IMR-90 (cell line): ENCODE measurements at regions not wholly inside any gene's neighbourhood (a gene's known extent, or its start where the extent isn't known, plus 50 kb on each side); places are given as distances from the start of the nearest gene placed in this dataset.
"Not testable (repeated sequence)": the region's sequence is repeated elsewhere in the genome, so short reads cannot be mapped to it uniquely, and the experiment has no call there.

Source experiments
- ATAC-seq: fragments of 200-7000 bp; cut with Tn5 transposase; 2 replicates; pipeline ENCODE4 v1.9.1; 2020; ENCODE audit warnings: low read depth, mild to moderate bottlenecking, moderate library complexity
- BruUV-seq: library from RNA; stranded (reverse); fragments of 400-500 nt; replicated peaks from 2 replicates; lab custom pipeline; 2021; lab: Mats Ljungman, UMichigan
- CTCF ChIA-PET: fragments of 300-600 bp; formaldehyde crosslinking; extraction: SDS; loops from one replicate; lab custom pipeline; 2021; ENCODE audit warnings: antibody characterized with exemption; lab: Yijun Ruan, JAX
- POLR2A ChIA-PET: fragments of 300-600 bp; sonication (Branson Sonifier 250); formaldehyde crosslinking; loops from one replicate; lab custom pipeline; 2022; ENCODE audit warnings: antibody characterized with exemption; ENCODE audit not compliant: unreplicated experiment; lab: Charles Lee
- DNase-seq: peaks from one replicate; pipeline ENCODE4 v3.0.0; 2013
- H2AFZ ChIP-seq: replicated peaks from 2 replicates; pipeline ENCODE3; 2013; ENCODE audit warnings: low read length, mild to moderate bottlenecking; ENCODE audit not compliant: poor library complexity
- H2AK5ac ChIP-seq: 2 replicates; pipeline ENCODE4 v1.6.1; 2013; ENCODE audit warnings: low read depth, low read length, inconsistent platforms
- H2AK9ac ChIP-seq: replicated peaks from 2 replicates; pipeline ENCODE3; 2013; ENCODE audit warnings: mild to moderate bottlenecking, low read depth, low read length, moderate library complexity; ENCODE audit not compliant: poor library complexity
- H2BK120ac ChIP-seq: 2 replicates; pipeline ENCODE4 v1.6.1; 2013; ENCODE audit warnings: low read depth, low read length, inconsistent platforms
- H2BK15ac ChIP-seq: 3 replicates; pipeline ENCODE4 v1.6.1; 2013; ENCODE audit warnings: low read depth, low read length, inconsistent platforms
- H2BK20ac ChIP-seq: 2 replicates; pipeline ENCODE4 v1.6.1; 2013; ENCODE audit warnings: low read depth, mild to moderate bottlenecking, inconsistent platforms, low read length, moderate library complexity
- H2BK5ac ChIP-seq: 2 replicates; pipeline ENCODE4 v1.6.1; 2013; ENCODE audit warnings: mild to moderate bottlenecking, low read depth, low read length, inconsistent platforms; ENCODE audit not compliant: poor library complexity, severe bottlenecking
- H3K14ac ChIP-seq: replicated peaks from 2 replicates; pipeline ENCODE4 v1.6.1; 2013; ENCODE audit warnings: low read depth, low read length, inconsistent platforms
- H3K18ac ChIP-seq: 2 replicates; pipeline ENCODE4 v1.6.1; 2013; ENCODE audit warnings: low read depth, low read length, control low read depth
- H3K23ac ChIP-seq: 2 replicates; pipeline ENCODE4 v1.6.1; 2013; ENCODE audit warnings: low read depth, low read length, inconsistent platforms
- H3K27ac ChIP-seq: 2 replicates; pipeline ENCODE4 v1.5.1; 2013; ENCODE audit warnings: mild to moderate bottlenecking, control low read depth, low read length; ENCODE audit not compliant: insufficient read depth
- H3K27me3 ChIP-seq: 2 replicates; pipeline ENCODE4 v1.6.1; 2013; ENCODE audit warnings: low read length; ENCODE audit not compliant: control insufficient read depth, insufficient read depth
- H3K36me3 ChIP-seq: 2 replicates; pipeline ENCODE4 v1.6.1; 2013; ENCODE audit warnings: low read length, mixed read lengths; ENCODE audit not compliant: control insufficient read depth, insufficient read depth
- H3K4ac ChIP-seq: 2 replicates; pipeline ENCODE4 v1.6.1; 2013; ENCODE audit warnings: low read depth, low read length, inconsistent platforms
- H3K4me1 ChIP-seq: 2 replicates; pipeline ENCODE4 v1.6.1; 2013; ENCODE audit warnings: low read length, mixed read lengths; ENCODE audit not compliant: control insufficient read depth, insufficient read depth
- H3K4me2 ChIP-seq: 2 replicates; pipeline ENCODE4 v1.6.1; 2013; ENCODE audit warnings: low read depth, mild to moderate bottlenecking, control low read depth, low read length, moderate library complexity
- H3K4me3 ChIP-seq: 2 replicates; pipeline ENCODE4 v1.5.1; 2013; ENCODE audit warnings: low read depth, mild to moderate bottlenecking, control low read depth, low read length, moderate library complexity; ENCODE audit not compliant: insufficient read depth
- H3K56ac ChIP-seq: 2 replicates; pipeline ENCODE4 v1.6.1; 2013; ENCODE audit warnings: low read length, inconsistent platforms; ENCODE audit not compliant: insufficient read depth; ENCODE audit errors: extremely low read depth
- H3K79me1 ChIP-seq, 2 experiments: 2 replicates each; pipeline ENCODE4 v1.6.1; 2013; ENCODE audit warnings: low read length in 2 of 2, inconsistent platforms in 1 of 2, low read depth in 1 of 2
- H3K9ac ChIP-seq: 2 replicates; pipeline ENCODE4 v1.6.1; 2013; ENCODE audit warnings: low read depth, low read length, control low read depth
- H3K9me1 ChIP-seq: 2 replicates; pipeline ENCODE4 v1.6.1; 2013; ENCODE audit warnings: low read length, inconsistent platforms; ENCODE audit not compliant: insufficient read depth
- H3K9me3 ChIP-seq: 2 replicates; pipeline ENCODE4 v1.6.1; 2013; ENCODE audit warnings: low read length; ENCODE audit not compliant: control insufficient read depth, insufficient read depth
- H4K20me1 ChIP-seq: 2 replicates; pipeline ENCODE4 v1.6.1; 2013; ENCODE audit warnings: low read length, inconsistent platforms; ENCODE audit not compliant: insufficient read depth
- H4K5ac ChIP-seq: 2 replicates; pipeline ENCODE4 v1.6.1; 2013; ENCODE audit warnings: mild to moderate bottlenecking, low read depth, low read length, control low read depth
- H4K8ac ChIP-seq, 2 experiments: 2 replicates each; pipeline ENCODE4 v1.6.1; 2013; ENCODE audit warnings: low read depth in 2 of 2, low read length in 2 of 2, control low read depth in 1 of 2, inconsistent platforms in 1 of 2
- H4K91ac ChIP-seq: 2 replicates; pipeline ENCODE4 v1.6.1; 2013; ENCODE audit warnings: low read depth, low read length, inconsistent platforms; ENCODE audit not compliant: insufficient read depth
- WGBS, 2 experiments: methylation state at CpG; one replicate each; pipeline versions ENCODE4 v1.1.5 to v1.1.7; 2013; ENCODE audit warnings: missing lambda C conversion rate in 2 of 2; ENCODE audit not compliant: insufficient read length in 1 of 2; ENCODE audit errors: extremely low coverage in 2 of 2; 5-methylcytosine and 5-hydroxymethylcytosine counted together
- dilution Hi-C: fragments of 300-500 bp; cut with HindIII; formaldehyde crosslinking; loops from one replicate; pipeline ENCODE4 v1.14.3; 2018; ENCODE audit warnings: low sequenced_read_pairs; ENCODE audit not compliant: unreplicated experiment
- in situ Hi-C: fragments of 300-500 bp; cut with MboI; formaldehyde crosslinking; loops from 3 replicates; pipeline ENCODE4 v1.14.3; 2019; ENCODE audit warnings: low sequenced_read_pairs, inconsistent platforms, mixed read lengths
- intact Hi-C: fragments of 100-400 bp; cut with micrococcal nuclease; formaldehyde crosslinking; loops from 2 replicates; pipeline ENCODE4 v1.10.0; 2022

GRCh38 chr17:31731585-31732154 is 127.4 kb downstream of the COPRS start:
- H3K23ac ChIP-seq, POLR2A ChIA-PET: not testable (repeated sequence)

More at GRCh38 chr17:31731585-31732154, 127.4 kb downstream of the COPRS start:
- H4K91ac ChIP-seq, H4K5ac ChIP-seq, H3K79me1 ChIP-seq, H2AFZ ChIP-seq, H3K18ac ChIP-seq, H4K8ac ChIP-seq, H3K4me2 ChIP-seq, BruUV-seq, H3K4me1 ChIP-seq, H4K20me1 ChIP-seq, H2BK20ac ChIP-seq, H2AK5ac ChIP-seq, ATAC-seq, CTCF ChIA-PET, H3K27ac ChIP-seq, H3K4ac ChIP-seq, H3K36me3 ChIP-seq, in situ Hi-C loops, DNase-seq, H2BK5ac ChIP-seq, H2BK15ac ChIP-seq, dilution Hi-C loops, H2AK9ac ChIP-seq, H3K27me3 ChIP-seq, H3K9me1 ChIP-seq, H3K9me3 ChIP-seq, H3K14ac ChIP-seq, H3K4me3 ChIP-seq, H3K9ac ChIP-seq, H2BK120ac ChIP-seq, H3K56ac ChIP-seq, intact Hi-C loops: not testable (repeated sequence)
- 79% methylated on average over 2 of the region's 5 CpGs; no CpG with 5 or more reads in 1 of the 2 experiments for WGBS, 2 experiments
